DMS79 treated with DMSO at 0.1 percent for 48 hours (cell line): ENCODE measurements at regions not wholly inside any gene's neighbourhood (a gene's known extent, or its start where the extent isn't known, plus 50 kb on each side); places are given as distances from the start of the nearest gene placed in this dataset.
"Not testable (repeated sequence)": the region's sequence is repeated elsewhere in the genome, so short reads cannot be mapped to it uniquely, and the experiment has no call there.

ENCODE experiments used
- DNase-seq: peaks from one replicate; lab custom pipeline; 2025; lab: John Stamatoyannopoulos, UW

GRCh38 chr4:27360790-27361267 lies 500.2 kb downstream of the STIM2 start:
- DNase-seq = no peak

GRCh38 chr4:27364509-27364908 lies 503.9 kb downstream of the STIM2 start:
- DNase-seq = no peak

- DNase-seq = no peak
Observed at GRCh38 chr4:27366104-27366823, 505.6 kb downstream of the STIM2 start.

- no peak for DNase-seq
Observed at GRCh38 chr4:27368781-27369180, 508.1 kb downstream of the STIM2 start.

GRCh38 chr4:27381815-27382214 lies 521.2 kb downstream of the STIM2 start:
- DNase-seq = no peak

GRCh38 chr4:27387711-27388110 lies 527.1 kb downstream of the STIM2 start:
- no peak for DNase-seq

GRCh38 chr4:27397886-27398285 lies 537.2 kb downstream of the STIM2 start:
- DNase-seq = no peak

- DNase-seq = no peak
Observed at GRCh38 chr4:27398631-27399310, 538.1 kb downstream of the STIM2 start.

GRCh38 chr4:27407616-27408015 lies 547.0 kb downstream of the STIM2 start:
- no peak for DNase-seq

GRCh38 chr4:27412613-27413012 lies 552.0 kb downstream of the STIM2 start:
- DNase-seq = no peak

- no peak for DNase-seq
Observed at GRCh38 chr4:27414887-27415731, 554.5 kb downstream of the STIM2 start.

GRCh38 chr4:27428661-27429060 lies 568.0 kb downstream of the STIM2 start:
- DNase-seq = no peak

- no peak for DNase-seq
Observed at GRCh38 chr4:27429364-27429871, 568.8 kb downstream of the STIM2 start.

- DNase-seq = no peak
Observed at GRCh38 chr4:27442146-27442545, 581.5 kb downstream of the STIM2 start.

- DNase-seq = not testable (repeated sequence)
Observed at GRCh38 chr4:27442661-27443060, 582.0 kb downstream of the STIM2 start.

GRCh38 chr4:27463816-27464215 lies 603.2 kb downstream of the STIM2 start:
- DNase-seq = no peak

- no peak for DNase-seq
Observed at GRCh38 chr4:27467351-27467750, 606.7 kb downstream of the STIM2 start.

- DNase-seq = no peak
Observed at GRCh38 chr4:27472364-27472763, 611.7 kb downstream of the STIM2 start.

- DNase-seq = no peak
Observed at GRCh38 chr4:27474691-27475090, 614.0 kb downstream of the STIM2 start.

GRCh38 chr4:27484216-27484615 lies 623.6 kb downstream of the STIM2 start:
- no peak for DNase-seq

GRCh38 chr4:27490315-27490714 lies 629.7 kb downstream of the STIM2 start:
- no peak for DNase-seq

GRCh38 chr4:27490766-27491165 lies 630.1 kb downstream of the STIM2 start:
- no peak for DNase-seq
